ENCODE measurements at regions not wholly inside any gene's neighbourhood (a gene's known extent, or its start where the extent isn't known, plus 50 kb on each side); places are given as distances from the start of the nearest gene placed in this dataset.

DNA sequence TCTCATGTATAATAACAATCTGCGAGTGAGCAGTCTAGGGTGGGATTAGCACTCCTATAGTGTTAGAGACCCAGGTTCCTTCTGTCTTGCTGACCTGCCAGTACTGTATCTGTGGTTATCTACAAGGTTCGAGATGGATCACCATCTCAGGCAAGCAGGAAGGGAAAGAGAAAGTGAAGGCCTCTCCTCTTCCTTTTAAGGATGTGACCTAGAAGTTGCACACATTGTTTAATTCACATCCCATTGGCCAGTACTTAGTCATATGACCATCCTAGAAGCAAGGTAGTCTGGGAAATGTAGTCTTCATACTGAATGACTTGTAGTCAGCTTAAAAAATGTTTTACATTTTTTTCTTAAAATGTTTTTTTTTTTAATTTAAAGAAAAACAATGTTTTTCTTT lies 168.6 kb downstream of the CARTPT start:
- DNase-seq: peak in 7 of 9 donors; percentile 5 to 47 (median 36)
- intact Hi-C loops (cut with micrococcal nuclease): no loop called here
- H3K27me3 Mint-ChIP-seq: peaks cover 7 to 32% (median 20%) of the 10 kb centered on the region in 5 donors
- Histone ChIP-seq H3K4me3 (ENCODE audit: low read length) (no peak overlapping the region), H3K4me1 (ENCODE audit: control insufficient read depth in 2 of 2, insufficient read depth in 2 of 2, low read length in 2 of 2) (no peaks in the 10 kb centered on the region), H3K27ac (ENCODE audit: low read depth, low read length) (no peak overlapping the region), H3K27me3 (ENCODE audit: control insufficient read depth in 2 of 2, insufficient read depth in 2 of 2, low read length in 2 of 2) (no peaks in the 10 kb centered on the region), H3K9me3 (ENCODE audit: control insufficient read depth in 2 of 3, low read length in 3 of 3) (no peaks in the 10 kb centered on the region), H3K36me3 (ENCODE audit: control insufficient read depth in 2 of 3, insufficient read depth in 3 of 3, low read length in 3 of 3) (no peaks in the 10 kb centered on the region)
- CTCF ChIA-PET: no interaction called here
- H3K27ac Mint-ChIP-seq: peak overlapping the region in 2 of 9 donors; percentile 21 to 43
- POLR2A ChIA-PET: no interaction called here
- peaks cover 0 to 8% (median 0%) of the 10 kb centered on the region in 7 donors for H3K4me1 Mint-ChIP-seq
- H3K36me3 Mint-ChIP-seq: peaks cover 0 to 8% (median 0%) of the 10 kb centered on the region in 5 donors
- peaks cover 0 to 12% (median 4%) of the 10 kb centered on the region in 11 donors for H3K9me3 Mint-ChIP-seq
- peak; percentile 90 for ATAC-seq
- H3K4me3 Mint-ChIP-seq: peak overlapping the region in 5 of 10 donors; percentile 14 to 38 (median 29)

DNA sequence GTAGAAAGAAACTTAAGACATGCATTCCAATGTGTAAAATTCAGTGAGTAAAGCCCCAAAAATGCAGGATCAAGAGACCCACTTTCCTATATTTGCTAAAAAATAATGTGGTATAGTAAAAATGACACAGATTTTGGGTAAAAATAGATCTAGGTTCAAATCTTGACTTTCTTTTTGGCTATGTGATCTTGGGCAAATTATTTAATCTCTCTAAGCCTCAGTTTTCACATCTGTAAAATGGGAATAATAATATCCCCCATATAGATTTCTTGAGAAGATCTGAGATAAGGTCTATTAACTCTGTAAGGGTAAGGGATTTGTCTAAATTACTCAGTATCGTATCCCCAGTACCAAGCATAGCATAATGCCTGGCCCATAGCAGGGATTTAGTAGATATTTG lies 172.3 kb downstream of the CARTPT start:
- peaks cover 0 to 8% (median 0%) of the 10 kb centered on the region in 5 donors for H3K36me3 Mint-ChIP-seq
- no peak overlapping the region for H3K4me3 Mint-ChIP-seq
- DNase-seq (no peak), ATAC-seq (no peak)
- ChIA-PET CTCF (no interaction called here), POLR2A (no interaction called here)
- Histone ChIP-seq H3K27me3 (ENCODE audit: control insufficient read depth in 2 of 2, insufficient read depth in 2 of 2, low read length in 2 of 2) (no peaks in the 10 kb centered on the region), H3K4me1 (ENCODE audit: control insufficient read depth in 2 of 2, insufficient read depth in 2 of 2, low read length in 2 of 2) (no peaks in the 10 kb centered on the region), H3K36me3 (ENCODE audit: control insufficient read depth in 2 of 3, insufficient read depth in 3 of 3, low read length in 3 of 3) (no peaks in the 10 kb centered on the region), H3K9me3 (ENCODE audit: control insufficient read depth in 2 of 3, low read length in 3 of 3) (no peaks in the 10 kb centered on the region), H3K4me3 (ENCODE audit: low read length) (no peak overlapping the region), H3K27ac (ENCODE audit: low read depth, low read length) (no peak overlapping the region)
- intact Hi-C loops (cut with micrococcal nuclease): no loop called here
- peaks cover 0 to 8% (median 0%) of the 10 kb centered on the region in 7 donors for H3K4me1 Mint-ChIP-seq
- H3K27ac Mint-ChIP-seq: no peak overlapping the region
- H3K27me3 Mint-ChIP-seq: peaks cover 7 to 36% (median 19%) of the 10 kb centered on the region in 5 donors
- H3K9me3 Mint-ChIP-seq: peaks cover 0 to 12% (median 4%) of the 10 kb centered on the region in 11 donors

DNA sequence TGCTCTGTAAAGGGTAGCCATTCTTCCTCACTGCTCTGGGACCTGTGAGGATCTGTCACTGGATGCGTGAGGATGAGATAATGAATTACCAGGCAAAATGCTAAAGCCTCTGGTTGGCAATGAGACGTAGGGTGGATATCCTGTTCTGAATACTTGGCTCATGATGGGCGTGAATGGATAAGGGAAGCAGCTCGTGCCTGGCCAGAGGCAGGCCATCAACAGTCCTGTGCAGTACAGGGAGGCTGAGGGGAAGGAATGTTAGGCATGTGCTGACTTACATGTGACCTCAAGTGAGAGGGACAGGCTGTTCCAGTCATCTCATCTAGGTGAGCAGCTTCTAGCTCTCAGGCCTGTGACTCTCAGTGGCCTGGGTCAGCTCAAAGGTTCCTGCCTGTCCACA lies 172.8 kb downstream of the CARTPT start:
- ATAC-seq: no peak
- no peaks in the 10 kb centered on the region for H3K27me3 ChIP-seq (ENCODE audit: control insufficient read depth in 2 of 2, insufficient read depth in 2 of 2, low read length in 2 of 2)
- no peaks in the 10 kb centered on the region for H3K4me1 ChIP-seq (ENCODE audit: control insufficient read depth in 2 of 2, insufficient read depth in 2 of 2, low read length in 2 of 2)
- H3K27me3 Mint-ChIP-seq: peaks cover 7 to 38% (median 19%) of the 10 kb centered on the region in 5 donors
- no peaks in the 10 kb centered on the region for H3K36me3 ChIP-seq (ENCODE audit: control insufficient read depth in 2 of 3, insufficient read depth in 3 of 3, low read length in 3 of 3)
- DNase-seq: no peak
- no peak overlapping the region for H3K4me3 Mint-ChIP-seq
- ChIA-PET POLR2A (no interaction called here), CTCF (no interaction called here)
- H3K9me3 Mint-ChIP-seq: peaks cover 0 to 12% (median 4%) of the 10 kb centered on the region in 11 donors
- intact Hi-C loops (cut with micrococcal nuclease): no loop called here
- no peak overlapping the region for H3K4me3 ChIP-seq (ENCODE audit: low read length)
- no peak overlapping the region for H3K27ac Mint-ChIP-seq
- no peaks in the 10 kb centered on the region for H3K9me3 ChIP-seq (ENCODE audit: control insufficient read depth in 2 of 3, low read length in 3 of 3)
- H3K4me1 Mint-ChIP-seq: peaks cover 0 to 8% (median 0%) of the 10 kb centered on the region in 7 donors
- peaks cover 0 to 8% (median 0%) of the 10 kb centered on the region in 5 donors for H3K36me3 Mint-ChIP-seq
- H3K27ac ChIP-seq (ENCODE audit: low read depth, low read length): no peak overlapping the region

DNA sequence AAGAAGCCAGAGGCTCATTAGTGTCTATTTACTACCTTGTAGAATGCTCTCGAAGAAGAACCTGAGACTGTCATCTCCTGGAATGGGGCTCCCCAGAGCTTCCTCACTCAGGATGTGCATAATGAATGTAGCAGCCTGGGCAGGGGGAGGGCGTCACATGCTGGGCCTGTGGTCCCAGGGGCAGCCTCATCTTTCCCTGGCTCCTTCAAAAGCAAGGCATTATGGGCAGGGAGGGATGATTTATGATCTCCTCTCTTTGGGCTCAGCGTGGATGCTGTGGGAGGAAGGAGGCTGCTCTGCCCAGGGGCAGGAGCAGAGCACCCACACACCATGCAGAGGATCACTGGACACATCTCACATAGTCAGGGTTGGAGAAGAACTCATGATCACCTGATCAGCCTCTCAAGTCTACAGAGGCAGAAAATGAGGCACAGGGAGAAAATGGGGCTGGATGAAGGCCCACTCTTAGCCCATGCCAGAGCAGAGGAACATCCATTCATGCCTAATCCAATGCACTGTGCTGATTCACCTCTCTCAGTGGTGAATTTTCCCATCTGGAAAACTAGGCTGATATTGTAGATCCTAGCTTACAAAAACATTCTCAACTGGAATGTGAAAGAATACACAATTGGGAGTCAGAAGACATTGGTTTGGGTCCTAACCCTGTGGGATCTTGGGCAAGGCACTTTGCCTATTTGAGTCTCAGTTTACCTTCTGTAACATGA lies 173.7 kb downstream of the CARTPT start:
- Mint-ChIP-seq H3K9me3 (peaks cover 0 to 12% (median 4%) of the 10 kb centered on the region in 11 donors), H3K36me3 (peaks cover 0 to 8% (median 0%) of the 10 kb centered on the region in 5 donors), H3K27me3 (peaks cover 7 to 45% (median 20%) of the 10 kb centered on the region in 5 donors), H3K4me3 (no peak overlapping the region), H3K4me1 (peaks cover 0 to 5% (median 0%) of the 10 kb centered on the region in 7 donors), H3K27ac (no peak overlapping the region)
- no peak overlapping the region for H3K4me3 ChIP-seq (ENCODE audit: low read length)
- H3K9me3 ChIP-seq (ENCODE audit: control insufficient read depth in 2 of 3, low read length in 3 of 3): no peaks in the 10 kb centered on the region
- H3K4me1 ChIP-seq (ENCODE audit: control insufficient read depth in 2 of 2, insufficient read depth in 2 of 2, low read length in 2 of 2): no peaks in the 10 kb centered on the region
- ChIA-PET CTCF (no interaction called here), POLR2A (no interaction called here)
- no peak overlapping the region for H3K27ac ChIP-seq (ENCODE audit: low read depth, low read length)
- no peaks in the 10 kb centered on the region for H3K27me3 ChIP-seq (ENCODE audit: control insufficient read depth in 2 of 2, insufficient read depth in 2 of 2, low read length in 2 of 2)
- ATAC-seq: no peak
- intact Hi-C loops (cut with micrococcal nuclease): no loop called here
- no peaks in the 10 kb centered on the region for H3K36me3 ChIP-seq (ENCODE audit: control insufficient read depth in 2 of 3, insufficient read depth in 3 of 3, low read length in 3 of 3)
- DNase-seq: no peak

DNA sequence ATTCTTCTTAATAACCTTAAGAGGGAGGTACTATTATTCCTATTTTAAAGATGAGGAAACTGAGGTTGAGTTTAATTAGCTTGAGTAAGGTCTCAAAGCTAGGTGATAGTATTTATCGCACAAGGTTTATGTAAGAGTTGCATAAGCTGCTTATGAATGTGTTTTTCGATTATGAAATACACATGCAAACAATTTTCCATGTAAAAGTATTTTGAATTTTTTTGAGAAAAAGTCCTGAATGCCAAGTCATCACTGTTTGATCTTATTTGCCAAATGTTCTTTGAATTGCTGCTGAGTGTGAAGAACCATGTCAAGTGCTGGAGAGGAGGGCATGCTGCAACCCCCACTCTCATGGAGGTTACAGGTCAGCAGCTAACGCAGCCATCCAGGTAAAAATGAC lies 174.4 kb downstream of the CARTPT start:
- Histone ChIP-seq H3K9me3 (ENCODE audit: control insufficient read depth in 2 of 3, low read length in 3 of 3) (no peaks in the 10 kb centered on the region), H3K4me3 (ENCODE audit: low read length) (no peak overlapping the region), H3K4me1 (ENCODE audit: control insufficient read depth in 2 of 2, insufficient read depth in 2 of 2, low read length in 2 of 2) (no peaks in the 10 kb centered on the region), H3K27ac (ENCODE audit: low read depth, low read length) (no peak overlapping the region), H3K36me3 (ENCODE audit: control insufficient read depth in 2 of 3, insufficient read depth in 3 of 3, low read length in 3 of 3) (no peaks in the 10 kb centered on the region), H3K27me3 (ENCODE audit: control insufficient read depth in 2 of 2, insufficient read depth in 2 of 2, low read length in 2 of 2) (no peaks in the 10 kb centered on the region)
- ATAC-seq (no peak), DNase-seq (no peak)
- intact Hi-C loops (cut with micrococcal nuclease): no loop called here
- ChIA-PET POLR2A (no interaction called here), CTCF (no interaction called here)
- H3K27me3 Mint-ChIP-seq: peaks cover 7 to 49% (median 20%) of the 10 kb centered on the region in 5 donors
- H3K9me3 Mint-ChIP-seq: peaks cover 0 to 9% (median 4%) of the 10 kb centered on the region in 11 donors
- peaks cover 0 to 4% (median 0%) of the 10 kb centered on the region in 7 donors for H3K4me1 Mint-ChIP-seq
- H3K27ac Mint-ChIP-seq: no peak overlapping the region
- H3K4me3 Mint-ChIP-seq: no peak overlapping the region
- peaks cover 0 to 8% (median 0%) of the 10 kb centered on the region in 5 donors for H3K36me3 Mint-ChIP-seq

DNA sequence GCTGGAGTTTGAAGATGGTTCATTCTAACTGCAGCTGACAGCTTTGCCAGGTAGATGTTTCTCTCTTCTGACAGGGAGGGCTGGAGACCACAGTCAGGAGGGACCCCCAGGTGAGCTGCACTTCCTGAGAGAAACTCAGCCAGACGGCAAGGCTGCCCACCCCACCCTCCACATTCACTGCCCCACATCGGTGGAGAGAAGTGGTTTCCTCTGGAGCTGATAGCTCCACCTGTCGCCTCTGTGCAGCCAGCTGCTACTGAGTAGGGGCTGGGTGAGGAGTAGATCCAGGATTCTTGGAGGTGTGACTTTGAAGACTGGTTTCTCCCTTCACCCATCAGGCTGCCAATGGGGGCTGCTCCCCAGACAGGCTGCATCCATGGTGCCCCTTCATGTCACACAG lies 175.0 kb downstream of the CARTPT start:
- H3K27ac Mint-ChIP-seq: no peak overlapping the region
- H3K4me3 Mint-ChIP-seq: no peak overlapping the region
- Histone ChIP-seq H3K27me3 (ENCODE audit: control insufficient read depth in 2 of 2, insufficient read depth in 2 of 2, low read length in 2 of 2) (no peaks in the 10 kb centered on the region), H3K36me3 (ENCODE audit: control insufficient read depth in 2 of 3, insufficient read depth in 3 of 3, low read length in 3 of 3) (no peaks in the 10 kb centered on the region), H3K27ac (ENCODE audit: low read depth, low read length) (no peak overlapping the region), H3K4me1 (ENCODE audit: control insufficient read depth in 2 of 2, insufficient read depth in 2 of 2, low read length in 2 of 2) (no peaks in the 10 kb centered on the region), H3K9me3 (ENCODE audit: control insufficient read depth in 2 of 3, low read length in 3 of 3) (no peaks in the 10 kb centered on the region), H3K4me3 (ENCODE audit: low read length) (no peak overlapping the region)
- peaks cover 0 to 4% (median 0%) of the 10 kb centered on the region in 7 donors for H3K4me1 Mint-ChIP-seq
- peaks cover 0 to 8% (median 3%) of the 10 kb centered on the region in 11 donors for H3K9me3 Mint-ChIP-seq
- intact Hi-C loops (cut with micrococcal nuclease): no loop called here
- peaks cover 7 to 49% (median 20%) of the 10 kb centered on the region in 5 donors for H3K27me3 Mint-ChIP-seq
- H3K36me3 Mint-ChIP-seq: peaks cover 0 to 8% (median 0%) of the 10 kb centered on the region in 5 donors
- ATAC-seq: no peak
- CTCF ChIA-PET: no interaction called here
- DNase-seq: no peak
- POLR2A ChIA-PET: no interaction called here

DNA sequence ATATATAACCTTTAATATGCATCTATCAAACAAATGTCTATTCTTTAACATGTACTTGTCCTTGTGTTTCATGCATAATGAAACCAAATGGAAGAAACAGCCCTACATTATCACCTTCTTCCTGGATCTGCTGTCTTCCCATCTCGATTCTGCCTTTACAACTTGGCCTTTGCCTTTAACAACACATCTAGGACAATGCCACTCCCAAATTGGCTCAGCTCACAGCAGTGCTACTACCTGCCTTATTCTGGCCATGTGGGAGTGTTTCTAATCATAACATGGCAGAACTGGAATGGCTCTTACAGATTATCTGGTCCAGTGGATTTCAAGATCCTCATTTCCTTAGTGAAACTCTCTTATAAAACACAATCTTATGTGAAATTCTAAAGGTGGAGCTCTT lies 176.5 kb downstream of the CARTPT start:
- Histone ChIP-seq H3K4me3 (ENCODE audit: low read length) (no peak overlapping the region), H3K27ac (ENCODE audit: low read depth, low read length) (no peak overlapping the region), H3K4me1 (ENCODE audit: control insufficient read depth in 2 of 2, insufficient read depth in 2 of 2, low read length in 2 of 2) (no peaks in the 10 kb centered on the region), H3K9me3 (ENCODE audit: control insufficient read depth in 2 of 3, low read length in 3 of 3) (no peaks in the 10 kb centered on the region), H3K27me3 (ENCODE audit: control insufficient read depth in 2 of 2, insufficient read depth in 2 of 2, low read length in 2 of 2) (no peaks in the 10 kb centered on the region), H3K36me3 (ENCODE audit: control insufficient read depth in 2 of 3, insufficient read depth in 3 of 3, low read length in 3 of 3) (no peaks in the 10 kb centered on the region)
- no peak for ATAC-seq
- no peak for DNase-seq
- intact Hi-C loops (cut with micrococcal nuclease): no loop called here
- no peak overlapping the region for H3K4me3 Mint-ChIP-seq
- no peaks in the 10 kb centered on the region for H3K4me1 Mint-ChIP-seq
- H3K27me3 Mint-ChIP-seq: peaks cover 5 to 36% (median 14%) of the 10 kb centered on the region in 5 donors
- peaks cover 0 to 8% (median 0%) of the 10 kb centered on the region in 11 donors for H3K9me3 Mint-ChIP-seq
- no peaks in the 10 kb centered on the region for H3K36me3 Mint-ChIP-seq
- ChIA-PET POLR2A (no interaction called here), CTCF (no interaction called here)
- no peak overlapping the region for H3K27ac Mint-ChIP-seq

All from naive thymus-derived CD4-positive, alpha-beta T cell (primary cell).